ENCODE measurements at regions not wholly inside any gene's neighbourhood (a gene's known extent, or its start where the extent isn't known, plus 50 kb on each side); places are given as distances from the start of the nearest gene placed in this dataset.

GRCh38 chr11:70578831-70579230, 180.5 kb downstream of the CTTN start:
- no peak for TF ChIP-seq CTCF (IDR thresholded peaks at IDR 0.05; ENCODE audit: unreplicated experiment)
- Mint-ChIP-seq H3K4me3 (ENCODE audit: low read depth, unreplicated experiment) (no peak overlapping the region), H3K27ac (ENCODE audit: unreplicated experiment) (no peak overlapping the region), H3K4me1 (ENCODE audit: low read depth, unreplicated experiment) (no peaks in the 10 kb centered on the region), H3K36me3 (ENCODE audit: insufficient read depth, unreplicated experiment) (peaks cover 3% of the 10 kb centered on the region), H3K9me3 (ENCODE audit: low read depth, unreplicated experiment) (no peaks in the 10 kb centered on the region), H3K27me3 (ENCODE audit: unreplicated experiment) (no peaks in the 10 kb centered on the region)
- CTCF ChIA-PET, result no interaction called here
- no peak for DNase-seq
- no TSS peak for BruUV-seq (replicated peaks)
- intact Hi-C loops (cut with micrococcal nuclease; ENCODE audit: unreplicated experiment), result no loop called here

GRCh38 chr11:70579316-70579955, 181.1 kb downstream of the CTTN start:
- no peaks in the 10 kb centered on the region for H3K27me3 Mint-ChIP-seq (ENCODE audit: unreplicated experiment)
- H3K9me3 Mint-ChIP-seq (ENCODE audit: low read depth, unreplicated experiment), result no peaks in the 10 kb centered on the region
- CTCF ChIA-PET, result no interaction called here
- intact Hi-C loops (cut with micrococcal nuclease; ENCODE audit: unreplicated experiment), result no loop called here
- H3K27ac Mint-ChIP-seq (ENCODE audit: unreplicated experiment), result no peak overlapping the region
- no peak for DNase-seq
- BruUV-seq (replicated peaks), result no TSS peak
- no peaks in the 10 kb centered on the region for H3K4me1 Mint-ChIP-seq (ENCODE audit: low read depth, unreplicated experiment)
- peaks cover 3% of the 10 kb centered on the region for H3K36me3 Mint-ChIP-seq (ENCODE audit: insufficient read depth, unreplicated experiment)
- H3K4me3 Mint-ChIP-seq (ENCODE audit: low read depth, unreplicated experiment), result no peak overlapping the region
- no peak for TF ChIP-seq CTCF (IDR thresholded peaks at IDR 0.05; ENCODE audit: unreplicated experiment)

GRCh38 chr11:70580036-70580805, 181.9 kb downstream of the CTTN start:
- BruUV-seq (replicated peaks), result no TSS peak
- H3K9me3 Mint-ChIP-seq (ENCODE audit: low read depth, unreplicated experiment), result no peaks in the 10 kb centered on the region
- no peak overlapping the region for H3K4me3 Mint-ChIP-seq (ENCODE audit: low read depth, unreplicated experiment)
- no peak overlapping the region for H3K27ac Mint-ChIP-seq (ENCODE audit: unreplicated experiment)
- peaks cover 3% of the 10 kb centered on the region for H3K36me3 Mint-ChIP-seq (ENCODE audit: insufficient read depth, unreplicated experiment)
- no peaks in the 10 kb centered on the region for H3K27me3 Mint-ChIP-seq (ENCODE audit: unreplicated experiment)
- CTCF ChIA-PET, result no interaction called here
- TF ChIP-seq CTCF (IDR thresholded peaks at IDR 0.05; ENCODE audit: unreplicated experiment), result no peak
- intact Hi-C loops (cut with micrococcal nuclease; ENCODE audit: unreplicated experiment), result no loop called here
- no peak for DNase-seq
- H3K4me1 Mint-ChIP-seq (ENCODE audit: low read depth, unreplicated experiment), result no peaks in the 10 kb centered on the region

GRCh38 chr11:70581991-70582885, 183.9 kb downstream of the CTTN start:
- CTCF ChIA-PET, result interaction anchor here (0.6 kb wide), 1 partner anchor 52 kb away, joined by 3 read pairs; no protein-coding TSS in a partner anchor
- H3K9me3 Mint-ChIP-seq (ENCODE audit: low read depth, unreplicated experiment), result no peaks in the 10 kb centered on the region
- H3K27ac Mint-ChIP-seq (ENCODE audit: unreplicated experiment), result no peak overlapping the region
- BruUV-seq (replicated peaks), result no TSS peak
- no peak overlapping the region for H3K4me3 Mint-ChIP-seq (ENCODE audit: low read depth, unreplicated experiment)
- no peaks in the 10 kb centered on the region for H3K27me3 Mint-ChIP-seq (ENCODE audit: unreplicated experiment)
- H3K36me3 Mint-ChIP-seq (ENCODE audit: insufficient read depth, unreplicated experiment), result peaks cover 3% of the 10 kb centered on the region
- no peaks in the 10 kb centered on the region for H3K4me1 Mint-ChIP-seq (ENCODE audit: low read depth, unreplicated experiment)
- intact Hi-C loops (cut with micrococcal nuclease; ENCODE audit: unreplicated experiment), result no loop called here
- DNase-seq, result no peak
- TF ChIP-seq CTCF (IDR thresholded peaks at IDR 0.05; ENCODE audit: unreplicated experiment), result no peak

All from Calu3 (cell line).